ENCODE measurements at regions not wholly inside any gene's neighbourhood (a gene's known extent, or its start where the extent isn't known, plus 50 kb on each side); places are given as distances from the start of the nearest gene placed in this dataset.

DNA sequence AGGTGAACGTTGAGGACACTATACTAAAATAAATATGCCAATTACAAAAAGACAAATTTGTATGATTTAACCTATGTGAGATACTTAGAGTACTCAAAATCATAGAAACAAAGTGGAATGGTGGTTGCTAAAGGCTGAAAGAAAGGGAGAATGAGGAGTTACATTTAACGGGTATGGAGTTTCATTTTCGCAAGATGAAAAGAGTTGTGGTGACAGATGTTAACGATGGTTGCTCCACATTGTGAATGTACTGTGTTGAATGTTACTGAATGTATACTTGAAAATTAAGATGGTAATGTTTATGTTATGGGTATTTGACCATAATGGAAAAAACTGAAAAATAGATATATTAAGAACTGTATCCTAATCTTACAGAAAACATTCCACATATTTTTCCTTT lies 51.3 kb upstream of the MOCS2 start:
- no peak for TF ChIP-seq POLR2A (IDR thresholded peaks at IDR 0.05)
- TF ChIP-seq, protein P1, sequence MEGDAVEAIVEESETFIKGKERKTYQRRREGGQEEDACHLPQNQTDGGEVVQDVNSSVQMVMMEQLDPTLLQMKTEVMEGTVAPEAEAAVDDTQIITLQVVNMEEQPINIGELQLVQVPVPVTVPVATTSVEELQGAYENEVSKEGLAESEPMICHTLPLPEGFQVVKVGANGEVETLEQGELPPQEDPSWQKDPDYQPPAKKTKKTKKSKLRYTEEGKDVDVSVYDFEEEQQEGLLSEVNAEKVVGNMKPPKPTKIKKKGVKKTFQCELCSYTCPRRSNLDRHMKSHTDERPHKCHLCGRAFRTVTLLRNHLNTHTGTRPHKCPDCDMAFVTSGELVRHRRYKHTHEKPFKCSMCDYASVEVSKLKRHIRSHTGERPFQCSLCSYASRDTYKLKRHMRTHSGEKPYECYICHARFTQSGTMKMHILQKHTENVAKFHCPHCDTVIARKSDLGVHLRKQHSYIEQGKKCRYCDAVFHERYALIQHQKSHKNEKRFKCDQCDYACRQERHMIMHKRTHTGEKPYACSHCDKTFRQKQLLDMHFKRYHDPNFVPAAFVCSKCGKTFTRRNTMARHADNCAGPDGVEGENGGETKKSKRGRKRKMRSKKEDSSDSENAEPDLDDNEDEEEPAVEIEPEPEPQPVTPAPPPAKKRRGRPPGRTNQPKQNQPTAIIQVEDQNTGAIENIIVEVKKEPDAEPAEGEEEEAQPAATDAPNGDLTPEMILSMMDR (IDR thresholded peaks at IDR 0.05), result no peak
- H3K4me1 ChIP-seq, result no peaks in the 10 kb centered on the region
- H3K36me3 ChIP-seq, result no peaks in the 10 kb centered on the region
- no peaks in the 10 kb centered on the region for H3K9me3 ChIP-seq
- H3K27ac ChIP-seq, result no peak overlapping the region
- DNase-seq, result no peak
- no peaks in the 10 kb centered on the region for H3K27me3 ChIP-seq
- H3K4me3 ChIP-seq, result no peak overlapping the region

DNA sequence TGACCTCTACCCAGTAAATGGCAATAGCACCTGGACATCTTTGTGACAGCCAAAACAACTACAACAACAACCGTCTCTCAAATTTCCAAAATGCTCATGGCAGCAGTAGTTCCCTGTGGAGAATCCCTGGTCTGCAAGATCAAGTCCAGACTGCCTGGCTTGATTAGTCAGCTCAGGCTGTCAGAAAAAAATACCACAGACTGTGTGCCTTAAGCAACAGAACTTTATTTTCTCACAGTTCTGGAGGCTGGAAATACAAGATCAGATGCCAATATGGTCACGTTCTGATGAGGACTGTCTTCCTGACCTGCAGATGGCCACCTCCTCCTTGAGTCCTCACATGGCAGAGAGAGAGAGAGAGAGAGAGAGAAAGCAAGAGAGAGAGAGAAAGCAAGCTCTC lies 52.3 kb upstream of the MOCS2 start:
- H3K27ac ChIP-seq, result no peak overlapping the region
- H3K36me3 ChIP-seq, result no peaks in the 10 kb centered on the region
- H3K9me3 ChIP-seq, result no peaks in the 10 kb centered on the region
- H3K4me3 ChIP-seq, result no peak overlapping the region
- DNase-seq, result no peak
- no peaks in the 10 kb centered on the region for H3K4me1 ChIP-seq
- TF ChIP-seq, protein P1 (IDR thresholded peaks at IDR 0.05), result no peak
- no peak for TF ChIP-seq POLR2A (IDR thresholded peaks at IDR 0.05)
- no peaks in the 10 kb centered on the region for H3K27me3 ChIP-seq

DNA sequence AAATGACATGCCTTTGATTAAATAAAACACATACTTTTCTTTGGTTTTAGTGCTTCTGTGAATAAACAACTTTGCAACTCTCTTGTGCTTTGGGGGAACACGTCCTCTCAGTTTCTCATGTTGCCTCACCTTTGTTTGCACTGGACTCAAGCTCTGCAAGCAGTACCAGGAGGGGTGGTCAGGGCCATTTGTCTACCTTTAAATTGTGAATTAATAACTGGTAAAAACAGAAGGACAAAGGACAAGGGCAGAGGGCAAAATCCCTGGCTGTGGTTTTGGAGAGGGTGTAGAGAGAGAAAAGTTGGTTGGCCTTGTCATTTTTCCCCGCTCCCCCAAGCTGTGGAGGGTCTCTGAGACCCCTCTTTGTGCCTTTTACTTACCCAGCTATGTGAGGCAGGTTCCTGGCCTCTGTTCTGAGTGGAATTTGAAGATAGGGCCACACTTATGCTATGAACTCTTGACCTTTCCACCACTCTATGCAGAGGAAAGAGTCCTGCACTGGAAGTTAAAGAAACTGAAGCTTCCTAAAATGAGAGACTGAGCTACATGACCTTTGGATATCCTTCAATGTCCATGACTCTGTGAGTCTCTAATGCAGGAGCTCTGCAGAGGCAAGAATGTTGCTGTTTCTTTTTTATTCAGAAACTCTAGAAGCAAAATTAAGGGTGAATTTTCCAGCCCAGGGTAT lies 55.1 kb upstream of the MOCS2 start:
- Histone ChIP-seq H3K4me3 (no peak overlapping the region), H3K9me3 (no peaks in the 10 kb centered on the region), H3K4me1 (no peaks in the 10 kb centered on the region), H3K27ac (no peak overlapping the region), H3K36me3 (no peaks in the 10 kb centered on the region), H3K27me3 (no peaks in the 10 kb centered on the region)
- TF ChIP-seq, protein P1 (IDR thresholded peaks at IDR 0.05), result no peak
- no peak for TF ChIP-seq POLR2A (IDR thresholded peaks at IDR 0.05)
- DNase-seq, result no peak

DNA sequence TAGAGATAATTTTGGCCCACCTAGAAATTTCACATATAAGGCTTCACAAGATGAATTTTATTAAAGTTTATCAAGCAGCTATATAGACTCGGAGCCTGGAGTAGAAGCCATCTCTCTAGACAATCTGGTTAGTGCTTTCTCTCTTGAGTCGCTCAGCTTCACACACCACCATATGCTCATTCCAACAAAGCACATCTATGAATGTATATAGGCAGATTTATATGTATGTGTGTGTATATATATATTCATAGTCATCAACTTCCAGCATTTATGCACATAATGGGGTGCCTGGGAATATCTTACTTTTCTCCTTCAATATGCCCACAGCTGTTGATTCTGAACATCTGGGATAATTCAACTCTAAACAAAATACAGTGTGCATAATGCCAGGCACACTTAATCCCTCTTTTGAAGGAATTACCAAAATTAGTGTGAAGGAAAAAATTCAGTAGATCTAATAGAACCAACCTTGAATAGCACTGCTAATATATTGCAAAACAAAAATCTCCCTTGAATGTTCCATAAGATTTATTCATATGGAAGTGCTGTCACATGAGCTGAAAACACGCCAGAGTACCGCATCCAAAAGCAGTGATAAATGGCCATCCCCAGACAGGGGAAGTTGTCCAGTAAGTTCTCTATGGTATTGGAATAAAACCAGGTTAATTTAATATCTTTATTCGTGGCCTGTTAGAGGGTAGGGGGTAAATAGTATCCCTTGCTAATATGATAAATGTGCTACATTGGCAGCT lies 56.0 kb upstream of the MOCS2 start:
- Histone ChIP-seq H3K4me1 (no peaks in the 10 kb centered on the region), H3K36me3 (no peaks in the 10 kb centered on the region), H3K27me3 (no peaks in the 10 kb centered on the region), H3K4me3 (no peak overlapping the region), H3K9me3 (no peaks in the 10 kb centered on the region), H3K27ac (no peak overlapping the region)
- no peak for DNase-seq
- no peak for TF ChIP-seq POLR2A (IDR thresholded peaks at IDR 0.05)
- TF ChIP-seq, protein P1 (IDR thresholded peaks at IDR 0.05), result no peak

DNA sequence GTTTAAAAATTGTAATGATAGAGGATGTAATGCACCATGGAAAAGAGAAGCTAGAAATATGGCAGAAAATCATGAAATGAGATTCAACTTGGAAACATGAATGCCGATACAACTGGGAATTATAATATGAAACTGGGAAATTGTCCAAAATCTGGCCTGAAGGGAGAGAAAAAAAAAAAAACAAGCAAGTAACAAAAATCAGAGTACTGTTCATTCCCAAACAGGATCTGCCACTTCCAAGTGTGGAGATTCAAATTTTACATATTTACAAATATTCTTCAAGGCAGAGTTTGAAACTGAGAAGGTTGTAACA lies 56.6 kb upstream of the MOCS2 start:
- Histone ChIP-seq H3K36me3 (no peaks in the 10 kb centered on the region), H3K27ac (no peak overlapping the region), H3K4me1 (no peaks in the 10 kb centered on the region), H3K4me3 (no peak overlapping the region), H3K27me3 (no peaks in the 10 kb centered on the region), H3K9me3 (no peaks in the 10 kb centered on the region)
- DNase-seq, result no peak
- TF ChIP-seq, protein P1 (IDR thresholded peaks at IDR 0.05), result no peak
- no peak for TF ChIP-seq POLR2A (IDR thresholded peaks at IDR 0.05)

Measured in Peyer's patch (tissue), 4 donors.